GM12874 (cell line): ENCODE measurements at regions not wholly inside any gene's neighbourhood (a gene's known extent, or its start where the extent isn't known, plus 50 kb on each side); places are given as distances from the start of the nearest gene placed in this dataset.

Experiments
- CTCF ChIP-seq: IDR thresholded peaks from 2 replicates; pipeline ENCODE4 v1.5.1; 2011; ENCODE audit warnings: low read depth, mild to moderate bottlenecking, control low read depth, low read length, moderate library complexity; ENCODE audit not compliant: insufficient read depth

GRCh38 chr9:118017607-118018122, 313.5 kb downstream of the TLR4 start:
- TF ChIP-seq CTCF: no peak

GRCh38 chr9:118023644-118024043, 319.4 kb downstream of the TLR4 start:
- TF ChIP-seq CTCF: no peak

GRCh38 chr9:118028225-118028624, 324.0 kb downstream of the TLR4 start:
- TF ChIP-seq CTCF: no peak

GRCh38 chr9:118029425-118029824, 325.2 kb downstream of the TLR4 start:
- TF ChIP-seq CTCF: no peak

GRCh38 chr9:118034701-118035100, 330.5 kb downstream of the TLR4 start:
- no peak for TF ChIP-seq CTCF

GRCh38 chr9:118038713-118039112, 334.5 kb downstream of the TLR4 start:
- no peak for TF ChIP-seq CTCF

- TF ChIP-seq CTCF: no peak
These were observed 354.0 kb downstream of the TLR4 start for GRCh38 chr9:118058227-118058626.
